ENCODE measurements at regions not wholly inside any gene's neighbourhood (a gene's known extent, or its start where the extent isn't known, plus 50 kb on each side); places are given as distances from the start of the nearest gene placed in this dataset.

DNA sequence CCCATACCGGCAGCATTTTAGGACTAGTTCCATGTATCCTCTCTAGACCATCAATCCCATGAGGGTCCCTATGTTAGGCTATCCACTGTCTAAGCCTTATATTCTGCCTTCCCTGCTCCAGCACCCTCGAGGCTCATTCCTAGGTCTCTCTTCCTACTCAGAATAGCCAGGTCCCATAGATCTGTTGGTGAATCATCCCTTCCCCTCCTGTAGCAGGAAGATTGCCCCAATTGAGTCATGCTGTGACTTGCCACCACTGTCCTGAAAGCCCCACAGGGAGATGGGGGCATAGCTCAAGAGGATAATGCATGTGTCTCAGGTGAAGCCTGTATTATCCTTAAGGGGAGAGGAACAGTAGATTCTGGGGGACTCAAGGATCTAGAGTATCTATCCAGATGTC lies 143.1 kb upstream of the MOCS1 start:
- no peak for DNase-seq (ENCODE audit: low spot score)

DNA sequence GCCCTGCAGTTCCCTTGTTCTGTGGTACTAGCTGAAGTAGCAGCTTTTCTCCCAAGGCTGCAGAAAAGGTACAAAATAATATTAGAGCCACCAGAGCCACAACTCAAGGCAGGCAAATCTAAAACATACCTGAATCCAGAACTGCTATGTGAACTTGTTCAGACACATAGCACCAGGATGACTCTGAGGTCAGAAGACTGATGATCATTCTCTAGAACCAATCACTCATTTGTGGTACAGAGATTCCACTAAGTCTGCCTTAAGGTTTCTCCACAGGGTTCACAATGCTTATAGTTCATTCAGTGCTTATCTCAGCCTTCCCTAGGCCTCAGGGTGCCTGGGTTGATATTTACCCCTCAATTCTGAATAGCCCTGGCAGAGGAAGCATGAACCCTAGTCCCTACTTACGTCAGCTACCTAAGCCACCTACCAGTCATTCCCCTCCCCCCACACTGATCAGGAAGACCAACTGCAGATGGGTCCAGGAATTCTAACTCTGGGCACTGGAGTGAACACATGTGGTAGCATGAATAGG lies 140.9 kb upstream of the MOCS1 start:
- DNase-seq (ENCODE audit: low spot score): no peak

DNA sequence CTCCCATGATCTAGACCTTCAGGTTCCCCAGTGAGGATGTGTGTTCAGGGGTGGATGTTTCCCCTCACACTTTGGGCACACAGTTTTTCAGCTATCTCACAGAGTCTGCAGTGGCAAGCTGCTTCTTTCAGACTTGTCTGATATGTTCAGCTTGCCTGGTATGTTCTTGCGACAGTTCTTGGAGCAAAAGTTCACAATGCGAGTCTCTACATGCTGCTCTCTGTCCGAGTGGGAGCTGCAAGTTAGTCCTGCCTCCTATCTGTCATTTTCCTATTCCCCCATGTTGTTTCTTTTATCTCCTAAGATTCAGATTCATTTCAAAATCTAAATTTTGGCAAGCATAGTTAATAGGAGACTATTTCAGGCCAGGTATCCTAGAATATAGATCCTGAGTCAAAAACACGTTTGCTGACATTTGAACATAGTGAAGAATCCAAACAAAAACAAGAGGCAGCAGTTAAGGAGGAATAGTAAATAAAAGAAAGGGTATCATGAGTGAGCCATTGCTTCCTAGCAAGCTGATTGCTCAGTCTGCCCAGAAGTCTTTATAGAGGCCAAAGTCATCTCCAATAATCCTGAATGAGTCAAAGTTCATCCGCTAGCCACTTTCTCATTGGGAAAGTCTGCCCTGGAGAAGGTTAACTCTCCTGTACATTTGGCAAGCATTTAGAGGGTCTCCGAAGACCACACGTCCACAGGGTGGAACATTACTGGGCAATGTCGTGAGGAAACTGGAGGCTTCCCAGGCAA lies 140.2 kb upstream of the MOCS1 start:
- peak; percentile 57 for DNase-seq (ENCODE audit: low spot score)

DNA sequence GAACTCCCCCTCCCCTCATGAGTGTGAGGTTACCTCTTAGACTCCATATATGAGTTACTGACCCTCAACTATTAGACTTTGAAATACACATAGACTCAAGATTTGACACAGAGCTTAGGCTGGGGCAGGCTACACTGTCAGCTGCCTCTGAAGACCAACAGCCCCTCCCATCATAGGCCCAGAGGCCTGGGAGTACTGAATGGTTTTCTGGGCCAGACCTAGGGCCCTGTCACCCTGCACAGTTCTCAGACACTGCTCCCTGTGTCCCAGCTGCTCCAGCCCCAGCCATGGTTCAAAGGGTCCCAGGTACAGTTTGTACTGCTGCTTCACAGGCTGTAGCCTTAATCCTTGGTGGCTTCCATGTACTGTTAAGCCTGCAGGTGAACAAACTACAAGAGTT lies 132.1 kb upstream of the MOCS1 start:
- DNase-seq (ENCODE audit: low spot score): no peak

DNA sequence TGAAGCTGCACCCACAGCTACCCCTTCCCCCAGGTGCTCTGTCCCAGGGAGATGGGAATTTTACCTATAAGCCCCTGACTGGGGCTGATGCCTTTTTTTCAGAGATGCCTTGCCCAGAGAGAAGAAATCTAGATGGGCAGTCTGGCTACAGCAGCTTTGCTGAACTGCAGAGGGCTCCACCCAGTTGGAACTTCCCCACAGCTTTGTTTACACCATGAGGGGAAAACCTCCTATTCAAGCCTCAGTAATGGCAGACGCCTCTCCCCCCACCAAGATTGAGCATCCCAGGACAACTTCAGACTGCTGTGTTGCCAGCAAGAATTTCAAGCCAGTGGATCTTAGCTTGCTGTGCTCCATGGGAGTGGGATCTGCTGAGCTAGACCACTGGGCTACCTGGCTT lies 122.6 kb upstream of the MOCS1 start:
- DNase-seq (ENCODE audit: low spot score): no peak

DNA sequence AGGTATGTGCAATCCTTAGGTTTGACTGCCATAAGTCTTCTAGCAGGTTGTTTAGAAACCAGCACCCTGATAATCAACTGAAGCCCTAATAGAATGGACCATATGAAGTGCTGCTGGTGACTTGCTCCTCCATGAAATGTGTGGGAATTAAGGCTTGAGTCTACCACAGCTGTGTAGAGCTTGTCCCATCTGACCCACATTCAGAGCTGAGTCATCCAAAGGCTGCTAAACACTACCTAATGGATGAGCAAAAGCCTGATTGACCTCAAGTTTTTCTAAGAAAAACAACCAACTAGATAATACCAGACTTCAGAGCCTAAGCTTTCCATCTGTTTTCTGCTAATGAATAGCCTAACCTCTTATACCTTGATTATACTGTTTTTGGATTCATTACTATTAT lies 120.3 kb upstream of the MOCS1 start:
- no peak for DNase-seq (ENCODE audit: low spot score)

DNA sequence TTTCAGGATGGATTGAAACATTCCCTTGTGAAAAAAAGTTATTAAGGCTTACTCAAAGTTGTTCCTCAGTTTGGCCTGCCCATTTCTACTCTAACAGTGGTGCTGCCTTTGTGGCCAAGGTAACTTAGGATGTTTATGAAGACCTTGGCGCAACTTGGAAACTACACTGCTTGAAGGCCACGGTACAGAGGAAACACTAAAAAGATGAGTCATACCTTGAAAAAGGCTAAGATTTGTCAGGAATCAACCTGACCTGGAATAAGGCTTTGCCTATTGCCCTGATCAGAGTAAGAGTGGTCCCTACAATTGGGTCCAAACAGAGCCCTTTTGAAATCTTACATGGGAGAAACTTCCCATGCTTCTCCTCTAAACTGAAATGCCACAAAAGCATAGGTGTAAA lies 119.9 kb upstream of the MOCS1 start:
- DNase-seq (ENCODE audit: low spot score): no peak

DNA sequence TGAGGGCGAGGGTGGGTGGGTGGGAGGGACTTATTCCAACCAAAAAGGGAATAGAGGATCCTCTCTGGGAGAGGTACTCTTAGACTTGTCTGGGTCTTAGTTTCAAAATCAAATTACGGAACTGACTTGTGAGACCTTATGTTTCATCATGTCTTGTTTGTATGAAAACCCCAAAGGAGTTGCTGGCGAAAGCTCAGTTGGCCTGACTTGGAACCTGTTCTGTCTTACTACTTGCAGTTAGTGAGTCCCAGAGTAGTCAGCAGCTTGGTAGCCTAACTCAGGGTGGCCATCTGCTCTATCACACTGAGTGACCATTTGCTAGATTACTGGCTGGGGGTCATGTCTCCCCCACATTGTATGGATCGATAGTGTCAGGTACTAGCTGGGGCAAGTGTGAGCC lies 114.9 kb upstream of the MOCS1 start:
- DNase-seq (ENCODE audit: low spot score): no peak

DNA sequence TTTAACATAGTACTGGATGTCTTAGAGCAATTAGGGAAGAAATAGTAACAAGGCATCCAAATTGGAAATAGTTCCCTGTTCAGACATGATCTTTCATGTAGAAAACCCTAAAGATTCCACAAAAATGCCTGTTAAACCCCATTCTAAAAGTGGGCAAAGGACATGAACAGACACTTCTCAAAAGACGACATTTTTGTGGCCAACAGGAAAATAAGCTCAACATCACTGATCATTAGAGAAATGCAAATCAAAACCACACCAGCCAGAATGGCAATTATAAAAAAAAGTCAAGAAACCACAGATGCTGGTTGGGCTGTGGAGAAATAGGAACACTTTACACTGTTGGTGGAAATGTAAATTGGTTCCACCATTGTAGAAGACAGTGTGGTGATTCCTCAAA lies 109.9 kb upstream of the MOCS1 start:
- DNase-seq (ENCODE audit: low spot score): no peak

DNA sequence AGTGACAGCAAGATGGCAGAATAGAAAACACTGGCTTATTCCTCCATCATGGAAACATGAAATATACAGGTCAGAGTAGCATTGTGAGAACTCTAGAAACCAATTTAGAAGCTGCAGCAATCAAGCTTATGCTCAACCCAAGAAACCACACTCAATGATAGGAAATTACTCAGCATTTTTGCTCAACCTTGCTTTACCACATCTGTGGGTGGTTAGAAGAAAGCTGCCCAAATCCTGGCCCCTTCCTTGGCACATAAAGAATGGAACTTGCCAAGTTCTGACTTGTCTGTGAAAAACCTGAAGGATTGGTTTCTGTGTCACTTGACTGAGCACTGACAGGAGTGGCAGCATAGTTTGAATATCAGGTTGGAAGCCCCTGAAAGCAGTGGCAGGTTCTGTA lies 108.0 kb upstream of the MOCS1 start:
- DNase-seq (ENCODE audit: low spot score): peak; percentile 56

DNA sequence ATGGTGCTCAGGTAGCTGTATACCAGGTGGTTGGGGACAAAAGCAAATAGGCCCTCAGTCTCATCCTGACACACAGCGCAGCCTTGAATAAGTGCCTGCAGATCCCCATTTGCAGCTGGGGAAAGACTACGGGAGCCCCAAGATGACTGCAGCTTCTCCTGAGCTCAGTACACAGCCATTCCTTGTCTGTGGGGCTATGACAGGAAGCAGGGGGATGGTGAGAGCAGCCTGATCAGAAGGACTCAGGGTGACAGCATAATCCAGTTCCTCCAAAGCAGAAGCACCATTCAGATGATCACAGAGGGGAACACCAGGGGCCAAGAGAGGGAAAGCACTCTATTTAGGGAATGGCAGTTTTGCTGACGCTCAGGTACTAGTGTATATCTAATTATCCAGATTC lies 104.8 kb upstream of the MOCS1 start:
- no peak for DNase-seq (ENCODE audit: low spot score)

DNA sequence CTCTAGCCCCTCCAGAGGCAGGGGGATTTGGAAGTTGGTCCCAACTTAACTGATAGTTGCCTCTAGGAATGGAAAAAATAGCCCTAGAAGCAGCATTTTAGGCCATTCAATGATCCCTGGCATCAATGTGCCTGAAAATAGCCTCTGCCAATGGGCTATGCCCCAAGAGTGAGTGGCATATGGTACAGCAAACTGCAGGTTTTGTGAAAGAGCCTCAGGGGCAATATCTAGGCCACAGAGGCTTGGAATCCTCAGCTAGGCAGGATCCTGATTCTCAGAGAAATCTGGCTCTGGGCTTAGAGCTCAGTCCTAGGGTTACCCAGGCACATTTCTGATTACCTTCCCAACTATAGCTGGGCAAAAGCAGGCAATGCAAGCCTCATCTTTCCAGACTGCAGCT lies 104.4 kb upstream of the MOCS1 start:
- no peak for DNase-seq (ENCODE audit: low spot score)

DNA sequence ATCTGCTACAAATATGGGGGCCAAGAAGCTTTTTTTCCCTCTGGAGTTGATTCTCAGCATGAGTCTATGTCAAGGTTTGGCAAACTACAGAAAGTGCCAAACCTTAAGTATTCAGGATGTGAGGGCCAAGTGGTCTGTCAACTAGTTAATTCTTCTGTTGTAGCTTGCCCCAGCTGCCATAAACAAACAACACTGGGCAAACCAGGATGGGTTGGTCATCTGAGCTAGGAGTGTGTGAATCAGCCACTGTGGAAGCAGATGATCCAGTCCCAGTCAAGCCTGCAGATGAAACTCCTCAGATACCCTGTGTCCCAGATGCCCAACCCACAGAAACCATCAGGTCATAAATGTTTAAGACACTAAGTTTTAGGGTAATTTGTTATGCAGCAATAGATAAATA lies 103.0 kb upstream of the MOCS1 start:
- DNase-seq (ENCODE audit: low spot score): no peak

DNA sequence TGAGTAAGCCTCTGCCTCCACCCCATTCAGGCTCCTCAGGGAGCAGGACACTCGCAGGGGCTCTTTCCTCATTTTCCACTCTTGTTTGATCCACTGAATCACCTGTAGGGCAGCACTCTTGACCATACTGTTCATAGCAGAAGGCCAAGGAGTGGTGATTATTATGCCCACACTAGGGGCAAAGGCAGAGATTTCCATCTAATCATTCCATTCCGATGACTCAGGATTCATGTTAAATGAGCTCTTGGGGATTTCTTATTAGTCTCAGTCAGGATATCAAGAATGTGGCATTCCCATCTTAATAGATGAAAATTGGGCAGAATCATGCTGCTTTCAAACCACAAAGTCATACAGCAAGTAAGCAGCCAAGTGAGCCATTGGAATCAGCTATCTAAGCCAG lies 101.9 kb upstream of the MOCS1 start:
- no peak for DNase-seq (ENCODE audit: low spot score)

DNA sequence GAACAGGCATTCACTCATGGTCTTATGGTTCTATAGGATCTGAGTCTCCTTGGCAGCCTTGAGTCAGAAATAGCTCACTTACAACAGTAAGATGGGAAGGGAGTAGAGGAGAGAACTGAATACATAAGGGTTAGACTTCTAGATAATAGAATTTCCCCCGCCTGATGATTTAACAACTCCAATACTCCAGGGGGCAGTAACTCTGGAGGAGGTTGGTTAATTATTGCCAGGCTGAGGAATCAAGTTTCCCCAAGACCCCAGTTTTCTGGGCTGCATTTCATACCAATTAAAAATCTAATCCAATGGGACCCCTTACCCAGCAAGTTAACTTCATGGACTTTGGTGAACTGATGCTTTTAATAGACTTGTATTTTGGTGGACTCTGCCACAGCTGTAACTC lies 94.2 kb upstream of the MOCS1 start:
- no peak for DNase-seq (ENCODE audit: low spot score)

DNA sequence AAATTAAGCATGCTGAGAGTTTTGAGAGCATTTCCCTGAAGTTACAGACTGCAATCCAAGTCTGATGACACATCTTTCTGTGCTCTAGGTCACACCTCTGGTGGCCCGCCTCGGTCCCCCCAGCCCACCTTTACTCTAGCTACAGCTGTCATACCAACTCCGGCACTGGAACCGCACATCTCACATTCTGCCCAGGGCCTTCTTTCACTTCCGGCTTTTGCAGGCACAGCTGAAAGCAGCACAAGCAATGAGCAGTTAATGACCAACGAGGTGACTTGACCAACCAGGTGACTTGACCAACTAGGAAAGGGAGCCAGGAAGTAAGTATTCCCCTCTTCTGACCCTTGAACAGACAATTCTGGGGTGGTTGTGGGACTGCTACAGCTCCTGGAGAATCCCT lies 88.6 kb upstream of the MOCS1 start:
- peak; percentile 46 for DNase-seq (ENCODE audit: low spot score)

DNA sequence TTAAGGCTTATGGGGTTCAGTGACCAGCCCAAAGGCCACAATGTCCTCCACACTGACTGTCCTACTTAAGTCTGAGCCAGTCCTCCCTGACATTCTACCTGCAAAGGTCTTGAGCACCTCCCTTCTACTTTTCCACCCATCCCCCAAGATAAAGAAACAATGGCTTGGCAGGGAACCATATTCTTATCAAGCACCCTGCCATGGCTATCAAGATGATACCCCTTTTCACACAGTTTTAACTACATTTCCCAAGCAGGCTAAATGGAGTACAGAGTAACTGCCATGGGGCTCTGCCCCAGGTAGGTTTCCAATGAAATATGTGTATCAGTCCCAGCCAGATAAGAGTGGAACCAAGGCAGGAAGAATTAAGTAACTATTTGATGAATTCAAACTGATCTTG lies 85.9 kb upstream of the MOCS1 start:
- DNase-seq (ENCODE audit: low spot score): no peak

DNA sequence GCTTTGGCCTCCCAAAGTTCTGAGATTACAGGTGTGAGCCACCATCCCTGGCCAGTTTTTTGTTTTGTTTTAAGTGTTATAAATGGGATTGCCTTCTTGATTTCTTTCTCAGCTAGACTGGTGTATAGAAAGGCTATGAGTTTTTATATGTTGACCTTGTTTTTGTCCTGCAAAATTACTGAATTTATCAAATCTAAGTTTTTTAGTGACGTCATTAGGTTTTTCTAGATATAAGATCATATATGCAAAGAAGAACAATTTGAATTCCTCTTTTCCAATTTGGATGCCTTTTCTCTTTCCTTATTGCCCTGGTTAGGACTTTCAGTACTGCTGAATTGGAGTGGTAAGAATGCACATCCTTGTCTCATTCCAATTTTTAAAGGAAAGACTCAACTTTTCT lies 81.3 kb upstream of the MOCS1 start:
- DNase-seq (ENCODE audit: low spot score): no peak

DNA sequence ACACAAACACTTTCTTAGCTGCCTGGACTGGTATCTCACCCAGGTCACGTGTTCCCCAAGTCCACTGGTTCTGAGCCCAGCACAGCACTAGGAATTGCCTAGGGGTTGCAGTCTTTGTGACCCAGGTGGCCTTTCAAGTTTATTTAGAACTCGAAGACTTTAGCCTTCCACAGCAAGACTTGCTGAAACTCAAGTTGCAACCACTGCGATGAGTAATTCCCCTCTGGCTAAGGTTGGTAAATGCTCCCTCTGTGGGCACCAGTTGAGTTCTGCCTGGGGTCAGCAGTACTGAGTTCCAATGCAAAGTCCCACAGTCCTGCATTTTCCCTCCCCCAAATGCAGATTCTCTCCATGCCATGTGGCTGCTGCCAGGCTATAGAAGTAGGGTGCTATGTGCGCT lies 77.6 kb upstream of the MOCS1 start:
- DNase-seq (ENCODE audit: low spot score): no peak

DNA sequence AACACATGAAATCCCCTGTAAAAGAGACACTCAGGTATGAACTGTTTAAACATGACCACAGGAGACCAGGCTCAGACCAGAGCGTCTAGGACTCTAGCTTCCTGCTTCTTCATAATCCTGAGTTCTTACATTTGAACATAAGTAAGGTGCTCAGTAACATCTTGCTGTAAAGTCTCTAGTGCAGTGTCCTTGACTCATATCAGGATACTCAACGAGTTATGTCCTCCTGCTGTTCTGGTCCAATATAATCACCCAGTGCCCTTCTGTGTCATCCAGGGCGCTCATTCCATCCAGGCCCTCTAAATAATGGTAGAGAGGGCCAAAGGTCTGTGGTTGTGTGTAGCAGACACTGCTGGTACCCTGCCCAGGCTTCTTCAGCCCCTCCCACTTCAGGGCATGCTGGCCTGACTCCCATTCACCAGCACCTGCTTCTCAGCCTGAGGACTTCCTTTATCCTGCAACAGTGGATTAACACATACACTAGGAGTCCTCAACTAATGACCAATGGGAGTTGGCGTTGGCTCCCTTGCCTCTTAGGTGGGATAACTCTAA lies 66.8 kb upstream of the MOCS1 start:
- no peak for DNase-seq (ENCODE audit: low spot score)

DNA sequence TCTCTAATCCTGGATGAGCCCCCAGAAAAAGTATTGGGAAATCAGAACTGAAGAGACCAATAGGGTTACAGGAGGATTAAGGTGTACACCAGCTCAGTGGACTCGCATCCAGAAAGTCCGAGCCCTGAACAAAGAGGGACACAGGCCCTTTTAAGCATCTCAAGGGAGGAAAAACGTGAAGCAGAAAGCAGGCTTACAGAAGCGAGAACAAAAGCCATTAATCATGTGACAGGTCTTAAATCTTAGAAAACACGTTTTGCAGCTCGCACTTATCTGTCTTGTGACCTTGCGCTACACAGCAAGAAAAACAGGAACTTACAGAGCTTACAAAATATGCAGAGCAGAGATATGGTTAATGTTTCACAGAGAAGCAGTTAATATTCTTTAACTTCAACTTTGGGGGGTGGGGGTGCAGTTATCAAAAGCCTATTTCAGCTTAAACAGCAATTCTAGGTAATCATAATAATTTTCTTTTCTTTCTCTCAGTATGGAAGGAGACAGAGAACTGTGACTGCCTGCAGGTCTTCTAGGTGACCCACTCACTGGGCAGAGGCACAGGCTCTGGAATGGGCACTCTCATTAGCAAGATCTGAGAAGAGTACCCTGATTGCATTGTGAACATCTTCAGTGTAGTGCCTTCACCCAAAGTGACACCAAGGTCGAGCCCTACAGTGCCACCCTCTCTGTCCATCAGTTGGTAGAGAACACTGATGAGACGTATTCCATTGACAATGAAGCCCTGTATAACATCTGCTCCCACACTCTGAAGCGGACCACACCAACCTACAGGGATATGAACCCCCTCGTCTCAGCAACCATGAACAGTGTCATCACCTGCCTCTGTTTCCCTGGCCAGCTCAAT lies 65.0 kb upstream of the MOCS1 start:
- no peak for DNase-seq (ENCODE audit: low spot score)

DNA sequence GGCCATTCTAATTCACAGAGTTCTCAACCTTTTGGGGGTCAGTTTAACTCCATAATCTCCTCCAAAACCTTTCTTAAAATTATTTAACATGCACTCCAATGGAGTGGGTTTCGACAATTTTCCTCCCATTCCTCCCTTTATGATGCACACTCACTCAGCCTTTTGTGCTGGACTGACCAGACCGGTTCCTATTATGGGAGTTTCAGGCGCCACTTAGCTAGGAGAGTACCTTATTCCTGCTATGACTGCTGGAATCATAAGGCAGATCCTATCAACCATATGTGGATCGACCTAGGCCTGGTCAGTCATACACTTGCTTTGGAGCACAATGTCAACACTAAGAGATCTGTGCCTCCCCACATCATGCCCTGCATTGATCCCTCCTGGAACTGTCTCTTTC lies 63.9 kb upstream of the MOCS1 start:
- no peak for DNase-seq (ENCODE audit: low spot score)

DNA sequence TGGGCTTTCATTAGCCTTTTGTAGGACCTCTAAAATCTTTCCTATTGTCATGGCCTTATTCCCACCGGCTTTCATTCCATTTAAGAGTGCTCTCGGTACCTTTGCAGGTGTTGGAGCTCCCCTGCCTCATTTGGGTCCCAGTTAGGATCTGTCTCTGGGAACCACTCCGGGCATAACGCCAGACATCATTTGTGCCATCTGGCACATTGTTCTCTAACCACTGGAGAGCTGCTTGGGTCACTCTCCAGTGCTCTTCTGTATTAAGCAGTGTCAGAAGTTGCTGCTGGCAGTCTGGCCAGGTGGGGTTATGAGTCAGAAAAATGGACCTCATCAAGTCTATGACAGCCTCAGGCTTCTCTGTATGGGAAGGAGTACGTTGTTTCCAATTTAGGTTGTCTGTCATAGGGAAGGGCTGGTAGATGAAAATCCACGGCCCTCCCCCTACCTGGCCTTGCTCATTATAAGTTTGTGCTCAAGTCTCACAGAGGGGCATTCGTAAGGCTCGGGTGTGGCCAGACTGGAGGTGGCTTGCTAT lies 62.9 kb upstream of the MOCS1 start:
- DNase-seq (ENCODE audit: low spot score): no peak

Data from ureter (tissue), 1 donor.